HG03378 (cell line): ENCODE measurements at regions not wholly inside any gene's neighbourhood (a gene's known extent, or its start where the extent isn't known, plus 50 kb on each side); places are given as distances from the start of the nearest gene placed in this dataset.

ENCODE experiments used
- ATAC-seq: cut with Tn5 transposase; IDR thresholded peaks from one replicate; pipeline ENCODE4 v1.9.1; 2021; ENCODE audit warnings: mild to moderate bottlenecking, moderate library complexity; ENCODE audit not compliant: unreplicated experiment

DNA sequence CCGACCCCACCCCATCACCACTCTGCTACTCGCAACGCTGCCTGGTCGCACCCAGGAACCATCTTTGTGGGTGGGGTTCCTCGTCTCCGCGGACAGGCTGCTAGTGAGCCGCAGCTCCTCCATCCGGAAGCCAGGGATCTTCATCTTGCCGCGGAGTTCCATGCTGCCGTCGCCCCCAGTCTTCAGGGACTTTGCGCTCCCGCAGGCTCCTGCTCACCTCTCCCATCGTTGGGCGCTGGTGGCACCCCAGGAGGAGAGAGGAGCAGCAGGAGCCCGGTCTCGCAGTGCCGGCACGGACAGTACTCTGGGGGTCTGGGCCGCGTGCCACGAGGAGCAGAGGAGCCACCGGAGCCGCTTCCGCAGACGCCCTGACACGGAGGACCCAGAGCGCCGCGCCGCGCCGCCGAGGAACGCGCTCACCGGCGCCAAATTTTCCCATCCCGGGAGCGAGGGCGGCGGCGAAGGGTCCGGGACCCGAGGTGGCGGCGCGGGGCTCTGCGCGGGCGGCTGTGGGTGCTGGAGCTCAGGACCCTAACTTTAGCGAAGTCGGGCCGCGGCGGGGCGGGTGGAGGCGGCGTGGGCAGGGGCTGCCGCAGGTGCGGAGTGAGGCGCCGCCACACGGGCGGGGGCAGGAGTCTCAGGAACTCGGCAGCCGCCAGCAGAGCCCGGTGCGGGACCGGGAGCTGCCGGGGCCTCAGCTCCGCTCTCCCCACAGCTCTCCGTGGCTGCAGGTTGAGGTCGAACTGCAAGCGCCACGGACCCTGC, 750.1 kb upstream of the SORCS1 start:
- no peak for ATAC-seq

GRCh38 chr10:107913317-107914294, 749.1 kb upstream of the SORCS1 start:
- ATAC-seq = no peak

- ATAC-seq = no peak
These were observed 736.6 kb upstream of the SORCS1 start for GRCh38 chr10:107901076-107901475.

- ATAC-seq = no peak
These were observed 735.6 kb upstream of the SORCS1 start for GRCh38 chr10:107900131-107900530.

GRCh38 chr10:107899502-107900062, 735.1 kb upstream of the SORCS1 start:
- ATAC-seq = no peak

DNA sequence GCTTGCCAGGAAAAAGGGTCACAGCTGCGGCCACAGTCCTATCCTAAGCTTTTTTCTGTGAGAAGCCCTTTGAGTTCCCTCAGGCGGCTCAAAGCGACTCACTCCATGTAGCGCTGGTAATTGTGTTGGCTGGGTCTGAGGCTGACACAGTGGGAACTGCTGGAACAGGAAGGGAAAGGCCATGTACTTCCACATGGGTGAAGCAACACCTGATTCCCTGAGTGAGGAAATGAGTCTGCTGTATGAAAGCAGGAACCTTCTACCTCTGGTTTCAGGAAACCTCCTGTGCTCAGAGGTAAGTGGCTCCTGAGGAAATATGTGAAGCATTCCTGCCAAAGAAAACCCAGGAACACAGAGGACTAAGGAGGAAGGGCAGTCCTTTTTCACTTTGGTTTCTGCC, 734.6 kb upstream of the SORCS1 start:
- ATAC-seq = no peak

DNA sequence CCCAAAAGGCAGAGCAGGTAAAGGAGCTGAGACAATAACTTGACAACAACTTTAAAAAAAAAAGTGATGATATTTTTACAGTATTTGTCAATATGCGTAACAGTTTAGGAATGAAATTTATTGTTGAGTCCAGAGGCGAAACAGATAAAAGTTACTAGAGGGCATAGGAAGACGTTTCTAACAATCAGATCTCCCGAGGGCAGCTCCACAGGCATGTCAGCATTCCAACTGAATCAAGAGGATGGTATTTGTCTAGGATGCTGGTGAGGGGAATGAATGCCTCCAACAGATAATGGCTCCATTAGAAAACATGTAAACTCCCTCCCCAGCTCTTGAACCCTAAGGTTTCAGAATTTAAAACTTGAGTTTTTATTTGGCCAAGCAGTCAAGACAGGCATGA, 733.9 kb upstream of the SORCS1 start:
- ATAC-seq = no peak

DNA sequence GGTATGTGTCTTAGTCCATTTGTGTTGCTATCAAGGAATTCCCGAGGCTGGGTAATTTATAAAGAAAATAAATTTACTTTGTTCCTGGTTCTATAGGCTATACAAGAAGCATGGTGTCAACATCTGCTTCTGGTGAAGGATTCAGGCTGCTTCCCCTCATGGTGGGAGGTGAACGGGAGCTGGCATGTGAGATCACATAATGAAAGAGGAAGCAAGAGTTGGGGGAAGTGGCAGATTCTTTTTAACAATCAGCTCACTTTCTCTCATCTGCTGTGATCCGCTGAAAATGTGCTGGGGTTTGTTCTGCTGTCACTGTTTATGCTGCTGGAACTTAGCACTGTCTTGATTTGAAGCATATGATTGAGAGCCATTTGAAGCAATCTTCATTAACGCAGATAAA, 730.0 kb upstream of the SORCS1 start:
- no peak for ATAC-seq

GRCh38 chr10:107889105-107889504, 724.6 kb upstream of the SORCS1 start:
- no peak for ATAC-seq

DNA sequence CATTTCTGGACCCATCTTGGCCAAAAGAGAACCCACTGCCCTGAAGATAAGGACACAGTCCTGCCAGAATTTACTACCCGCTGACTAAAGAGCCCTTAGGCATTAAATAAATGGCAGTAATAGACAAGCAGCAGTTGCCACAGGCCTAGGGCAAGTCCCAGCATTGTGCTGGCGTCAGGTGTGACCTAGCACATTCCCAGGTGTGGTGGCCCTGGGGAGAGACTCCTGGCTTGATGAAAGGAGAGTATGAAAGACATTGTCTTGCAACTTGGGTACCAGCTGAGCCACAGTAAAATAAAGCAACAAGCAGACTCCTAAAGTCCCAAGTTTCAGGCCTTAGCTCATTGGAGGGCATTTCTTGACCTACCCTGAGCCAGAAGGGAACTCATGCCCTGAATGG, 715.7 kb upstream of the SORCS1 start:
- no peak for ATAC-seq

- ATAC-seq = no peak
These were observed 708.5 kb upstream of the SORCS1 start for GRCh38 chr10:107873007-107873406.

DNA sequence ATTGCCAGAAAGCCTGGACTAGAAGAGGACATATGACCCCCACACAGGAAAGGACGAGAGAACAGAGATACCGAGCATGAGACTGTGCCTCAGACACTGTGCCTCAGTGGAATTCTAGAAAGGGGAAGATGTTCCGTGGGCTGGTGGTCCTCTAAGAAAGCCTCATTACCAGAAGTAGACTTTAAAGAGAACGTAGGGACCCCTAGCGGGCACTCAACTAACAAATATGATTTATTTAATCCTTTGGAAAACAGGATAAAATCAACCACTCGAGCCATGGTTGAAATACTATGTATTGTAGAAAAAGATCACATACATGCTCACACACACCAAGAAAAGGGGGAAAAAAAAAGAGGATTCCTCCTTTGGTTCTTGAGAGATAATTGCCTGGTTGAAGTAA, 701.2 kb upstream of the SORCS1 start:
- no peak for ATAC-seq

DNA sequence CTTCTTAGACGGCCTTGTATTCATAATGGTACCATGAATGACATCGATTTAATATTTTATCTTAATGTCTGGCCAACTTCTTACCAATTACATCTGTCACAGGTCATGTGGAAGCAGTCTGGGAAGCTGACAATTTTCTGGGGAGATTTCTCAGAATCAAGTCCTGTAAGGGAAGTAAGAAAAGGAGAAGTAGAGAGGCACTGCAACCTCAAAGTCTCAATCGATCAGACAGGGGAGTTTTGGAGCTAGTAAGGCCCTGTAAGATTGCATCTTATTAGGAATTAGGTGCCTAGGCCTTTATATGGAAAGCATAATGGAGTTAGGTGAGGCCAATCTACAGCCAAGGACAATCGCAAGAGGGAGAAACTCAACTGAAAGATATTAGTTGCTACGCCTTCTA, 694.6 kb upstream of the SORCS1 start:
- ATAC-seq = no peak

- ATAC-seq = no peak
These were observed 691.5 kb upstream of the SORCS1 start for GRCh38 chr10:107856047-107856315.

DNA sequence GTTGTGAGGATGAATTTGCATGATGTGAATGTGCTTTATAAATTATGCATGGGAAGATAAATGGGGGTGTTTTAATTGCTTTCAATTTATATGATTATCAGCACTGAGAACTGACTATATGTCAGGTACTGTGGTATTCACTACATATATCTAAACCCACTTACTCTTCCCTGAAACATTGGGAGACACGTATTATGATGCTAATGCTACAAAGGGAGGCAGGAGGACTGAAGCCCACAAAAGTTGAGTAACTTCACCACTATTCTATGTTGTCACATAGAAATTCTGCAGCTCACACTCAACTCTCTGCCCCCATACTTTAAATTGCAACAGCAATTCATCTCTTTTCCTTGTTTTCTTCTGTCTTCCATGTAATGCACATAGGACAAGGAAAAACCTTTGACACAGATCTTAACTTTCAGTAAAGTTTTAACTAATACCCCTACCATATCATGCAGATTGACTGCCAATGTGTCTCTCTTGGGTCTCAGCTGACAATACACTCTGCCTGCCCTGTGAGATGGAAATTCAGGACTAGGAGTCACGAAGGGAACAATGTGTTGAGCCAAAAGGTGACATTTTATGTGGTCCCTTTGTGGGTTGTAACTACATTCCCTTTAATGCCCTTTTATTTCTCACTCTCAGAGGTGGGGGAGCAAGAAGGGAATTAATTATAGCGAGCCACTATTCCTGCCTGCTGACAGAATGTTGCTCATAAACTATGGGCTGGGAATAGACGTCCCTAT, 691.0 kb upstream of the SORCS1 start:
- ATAC-seq = no peak

GRCh38 chr10:107848726-107849360, 684.3 kb upstream of the SORCS1 start:
- ATAC-seq = no peak

- peak; percentile 95 for ATAC-seq
These were observed 683.1 kb upstream of the SORCS1 start for GRCh38 chr10:107847620-107848019.

DNA sequence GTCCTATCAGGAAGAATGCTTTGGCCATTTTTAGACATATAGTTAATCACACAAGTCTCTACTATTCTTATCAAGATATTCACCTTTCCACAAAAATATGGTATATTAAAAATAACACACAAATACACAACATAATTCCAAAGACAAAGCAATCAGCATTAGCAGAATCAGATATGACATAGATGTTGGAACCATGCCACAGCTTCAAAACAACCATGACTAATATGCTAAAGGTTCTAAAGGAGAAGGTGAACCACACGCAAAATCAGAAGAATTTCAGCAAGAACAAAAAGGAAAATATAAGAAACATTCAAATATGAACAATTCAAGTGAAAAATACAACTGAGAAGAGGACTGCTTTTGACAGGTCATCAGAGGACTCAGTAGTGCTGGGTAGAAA, 670.2 kb upstream of the SORCS1 start:
- no peak for ATAC-seq

DNA sequence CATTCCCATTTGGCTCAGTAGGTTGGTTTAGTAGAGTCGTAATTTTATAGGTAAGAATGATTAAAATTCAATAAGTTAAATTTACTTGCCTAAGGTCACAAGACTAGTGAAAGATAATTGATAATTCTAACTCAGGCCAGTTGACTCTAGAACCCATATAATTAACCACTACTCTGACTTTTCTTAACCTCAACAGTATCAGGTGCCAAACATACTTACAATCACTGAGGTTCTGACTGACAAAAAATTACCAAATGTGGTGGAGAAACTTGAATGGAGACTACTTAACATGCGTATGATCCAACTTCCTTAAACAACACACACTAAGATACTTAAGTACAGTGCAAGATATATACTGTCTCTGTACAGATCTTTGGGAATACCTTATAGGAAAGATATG, 667.3 kb upstream of the SORCS1 start:
- ATAC-seq = no peak

DNA sequence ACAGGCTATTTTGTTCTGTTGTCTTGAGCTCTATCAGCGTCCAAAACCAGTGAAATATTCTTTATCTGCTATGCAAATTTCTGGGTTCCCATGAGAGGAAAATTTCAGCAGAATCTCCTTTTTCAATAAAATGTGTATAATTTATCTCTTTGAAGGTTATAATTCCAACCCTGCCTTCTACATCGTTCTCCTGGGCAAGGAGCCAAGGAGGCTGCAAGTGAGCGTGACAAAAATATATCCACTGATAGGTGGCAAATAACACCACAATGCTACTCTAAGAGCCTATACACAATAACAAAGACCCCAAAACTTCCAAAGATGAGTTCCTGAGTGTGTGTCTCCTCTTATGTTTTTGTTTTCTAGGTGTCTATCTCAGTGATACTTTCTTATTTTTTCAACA, 664.7 kb upstream of the SORCS1 start:
- ATAC-seq = no peak

DNA sequence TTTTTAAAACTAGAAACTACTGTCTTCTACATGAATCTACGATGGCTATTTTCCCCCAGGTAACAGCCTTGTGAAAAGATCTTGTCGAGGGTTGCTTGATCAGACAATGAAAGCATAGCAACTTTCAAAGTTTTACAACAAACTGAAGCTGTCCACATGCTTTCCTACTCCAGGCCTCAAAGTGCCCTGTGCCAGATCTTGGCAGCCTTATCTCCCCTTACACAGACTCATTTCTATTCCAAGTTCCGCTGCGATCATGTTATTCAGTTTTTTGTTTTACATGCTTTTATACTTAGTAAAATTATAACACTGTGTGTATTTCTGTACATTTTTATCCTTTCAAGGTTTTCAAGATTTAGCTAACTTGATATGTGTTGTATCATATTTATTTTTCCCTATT, 661.7 kb upstream of the SORCS1 start:
- ATAC-seq = no peak
